Calu3 (cell line): ENCODE measurements at regions not wholly inside any gene's neighbourhood (a gene's known extent, or its start where the extent isn't known, plus 50 kb on each side); places are given as distances from the start of the nearest gene placed in this dataset.

Experiments used
- BruUV-seq: library from RNA; stranded (reverse); fragments of 400-500 nt; replicated peaks from 2 replicates; lab custom pipeline; 2021; lab: Mats Ljungman, UMichigan
- CTCF ChIA-PET: fragments of 300-600 bp; sonication (Branson Sonifier 250); formaldehyde crosslinking; loops from one replicate; lab custom pipeline; 2022; ENCODE audit warnings: antibody characterized with exemption; lab: Charles Lee
- DNase-seq: peaks from one replicate; pipeline ENCODE4 v3.0.0; 2022
- H3K27ac Mint-ChIP-seq: one replicate; pipeline ENCODE4 v1.8.0; 2022; ENCODE audit warnings: mixed read lengths; ENCODE audit not compliant: unreplicated experiment
- H3K27me3 Mint-ChIP-seq: one replicate; pipeline ENCODE4 v1.8.0; 2022; ENCODE audit warnings: mixed read lengths; ENCODE audit not compliant: unreplicated experiment
- H3K36me3 Mint-ChIP-seq: one replicate; pipeline ENCODE4 v1.8.0; 2022; ENCODE audit warnings: mild to moderate bottlenecking, moderate library complexity, mixed read lengths; ENCODE audit not compliant: insufficient read depth, unreplicated experiment
- H3K4me1 Mint-ChIP-seq: one replicate; pipeline ENCODE4 v1.8.0; 2022; ENCODE audit warnings: mild to moderate bottlenecking, low read depth, mixed read lengths; ENCODE audit not compliant: unreplicated experiment
- H3K4me3 Mint-ChIP-seq: one replicate; pipeline ENCODE4 v1.8.0; 2022; ENCODE audit warnings: mild to moderate bottlenecking, low read depth, moderate library complexity, mixed read lengths; ENCODE audit not compliant: unreplicated experiment
- H3K9me3 Mint-ChIP-seq: one replicate; pipeline ENCODE4 v1.8.0; 2022; ENCODE audit warnings: low read depth, mixed read lengths; ENCODE audit not compliant: unreplicated experiment
- CTCF ChIP-seq: fragments of 200-600 bp; IDR thresholded peaks from one replicate; pipeline ENCODE4 v1.8.0; 2022; ENCODE audit warnings: antibody characterized with exemption; ENCODE audit not compliant: unreplicated experiment
- intact Hi-C: fragments of 100-400 bp; cut with micrococcal nuclease; formaldehyde crosslinking; loops from one replicate; pipeline ENCODE4 v1.10.0; 2022; ENCODE audit not compliant: unreplicated experiment

- intact Hi-C loops, result no loop called here
- Mint-ChIP-seq H3K4me1 (peaks cover 13% of the 10 kb centered on the region), H3K27ac (no peak overlapping the region), H3K27me3 (no peaks in the 10 kb centered on the region), H3K36me3 (no peaks in the 10 kb centered on the region), H3K9me3 (peaks cover 6% of the 10 kb centered on the region), H3K4me3 (no peak overlapping the region)
- no peak for DNase-seq
- no peak for TF ChIP-seq CTCF
- CTCF ChIA-PET, result no interaction called here
- no TSS peak for BruUV-seq
Observed at GRCh38 chr17:34730816-34731215, 151.4 kb downstream of the TMEM132E start.

GRCh38 chr17:34728771-34729310 is 149.5 kb downstream of the TMEM132E start:
- BruUV-seq, result no TSS peak
- Mint-ChIP-seq H3K36me3 (peaks cover 16% of the 10 kb centered on the region), H3K27me3 (no peaks in the 10 kb centered on the region), H3K4me1 (peaks cover 28% of the 10 kb centered on the region), H3K27ac (no peak overlapping the region), H3K4me3 (no peak overlapping the region), H3K9me3 (peaks cover 3% of the 10 kb centered on the region)
- CTCF ChIA-PET, result no interaction called here
- intact Hi-C loops, result loop anchor here (10.0 kb wide), 1 partner anchor 144 kb away; no protein-coding TSS in a partner anchor
- DNase-seq, result no peak
- no peak for TF ChIP-seq CTCF

GRCh38 chr17:34727601-34728000 is 148.2 kb downstream of the TMEM132E start:
- no peak for TF ChIP-seq CTCF
- H3K4me3 Mint-ChIP-seq, result no peak overlapping the region
- no peaks in the 10 kb centered on the region for H3K27me3 Mint-ChIP-seq
- H3K9me3 Mint-ChIP-seq, result peaks cover 3% of the 10 kb centered on the region
- intact Hi-C loops, result loop anchor here (10.0 kb wide), 1 partner anchor 143 kb away; no protein-coding TSS in a partner anchor
- H3K27ac Mint-ChIP-seq, result no peak overlapping the region
- peaks cover 16% of the 10 kb centered on the region for H3K36me3 Mint-ChIP-seq
- CTCF ChIA-PET, result interaction anchor here (0.5 kb wide), 1 partner anchor 239 kb away, joined by 3 read pairs; no protein-coding TSS in a partner anchor
- no peak for DNase-seq
- H3K4me1 Mint-ChIP-seq, result peaks cover 37% of the 10 kb centered on the region
- BruUV-seq, result no TSS peak

- no peak for DNase-seq
- Mint-ChIP-seq H3K4me1 (peaks cover 45% of the 10 kb centered on the region), H3K27me3 (no peaks in the 10 kb centered on the region), H3K9me3 (peaks cover 3% of the 10 kb centered on the region), H3K4me3 (no peak overlapping the region), H3K36me3 (peaks cover 19% of the 10 kb centered on the region), H3K27ac (peak overlapping the region; percentile 90)
- no peak for TF ChIP-seq CTCF
- CTCF ChIA-PET, result interaction anchor here (1.3 to 2.1 kb wide), 2 partner anchors 21 to 142 kb away, joined by 3 to 8 read pairs; no protein-coding TSS in a partner anchor
- BruUV-seq, result no TSS peak
- intact Hi-C loops, result loop anchor here (10.0 kb wide), 1 partner anchor 142 kb away; no protein-coding TSS in a partner anchor
Observed at GRCh38 chr17:34726536-34727384, 147.4 kb downstream of the TMEM132E start.
